ENCODE measurements at regions not wholly inside any gene's neighbourhood (a gene's known extent, or its start where the extent isn't known, plus 50 kb on each side); places are given as distances from the start of the nearest gene placed in this dataset.

DNA sequence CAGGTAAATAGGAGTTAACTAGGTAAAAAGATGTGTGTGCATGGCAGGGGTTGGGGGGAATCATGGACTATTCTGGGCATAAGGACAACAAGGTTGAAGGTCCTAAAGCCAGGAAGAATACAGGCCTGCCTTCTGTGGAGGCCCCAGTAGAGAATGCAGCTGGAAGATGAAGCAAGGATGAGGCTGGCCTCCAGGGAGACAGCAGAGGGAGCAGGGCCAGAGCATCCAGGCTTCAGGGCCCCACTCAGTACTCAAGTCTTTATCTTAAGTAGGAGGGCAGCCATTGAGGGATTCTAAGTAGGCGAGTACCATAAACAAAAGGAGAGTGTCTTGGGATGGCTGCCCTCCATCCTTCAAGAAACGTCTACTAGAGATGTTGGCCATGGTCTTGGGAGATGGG is 101.8 kb upstream of the APCDD1 start:
- TF ChIP-seq, protein P1, sequence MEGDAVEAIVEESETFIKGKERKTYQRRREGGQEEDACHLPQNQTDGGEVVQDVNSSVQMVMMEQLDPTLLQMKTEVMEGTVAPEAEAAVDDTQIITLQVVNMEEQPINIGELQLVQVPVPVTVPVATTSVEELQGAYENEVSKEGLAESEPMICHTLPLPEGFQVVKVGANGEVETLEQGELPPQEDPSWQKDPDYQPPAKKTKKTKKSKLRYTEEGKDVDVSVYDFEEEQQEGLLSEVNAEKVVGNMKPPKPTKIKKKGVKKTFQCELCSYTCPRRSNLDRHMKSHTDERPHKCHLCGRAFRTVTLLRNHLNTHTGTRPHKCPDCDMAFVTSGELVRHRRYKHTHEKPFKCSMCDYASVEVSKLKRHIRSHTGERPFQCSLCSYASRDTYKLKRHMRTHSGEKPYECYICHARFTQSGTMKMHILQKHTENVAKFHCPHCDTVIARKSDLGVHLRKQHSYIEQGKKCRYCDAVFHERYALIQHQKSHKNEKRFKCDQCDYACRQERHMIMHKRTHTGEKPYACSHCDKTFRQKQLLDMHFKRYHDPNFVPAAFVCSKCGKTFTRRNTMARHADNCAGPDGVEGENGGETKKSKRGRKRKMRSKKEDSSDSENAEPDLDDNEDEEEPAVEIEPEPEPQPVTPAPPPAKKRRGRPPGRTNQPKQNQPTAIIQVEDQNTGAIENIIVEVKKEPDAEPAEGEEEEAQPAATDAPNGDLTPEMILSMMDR (IDR thresholded peaks at IDR 0.05; ENCODE audit: insufficient read depth, low read length): no peak
- no peak for TF ChIP-seq POLR2AphosphoS5 (IDR thresholded peaks at IDR 0.05; ENCODE audit: low read depth)
- no peak for TF ChIP-seq GABPA (IDR thresholded peaks at IDR 0.05; ENCODE audit: low read depth)

Measured in HL-60 (cell line).